T-cell (primary cell): ENCODE measurements at regions not wholly inside any gene's neighbourhood (a gene's known extent, or its start where the extent isn't known, plus 50 kb on each side); places are given as distances from the start of the nearest gene placed in this dataset.

Experiments used
- ATAC-seq, 4 experiments: fragments of 200-7000 bp in 3 of 4; fragments of 150-1000 bp in 1 of 4; cut with Tn5 transposase; replicated peaks in 1 of 4; 1 replicate in 3 of 4; 2 replicates in 1 of 4; pipeline ENCODE4 v1.10.0; 2021; ENCODE audit warnings: moderate library complexity in 3 of 4, mild to moderate bottlenecking in 2 of 4, moderate number of reproducible peaks in 1 of 4
- CTCF ChIA-PET, 2 donors: fragments of 300-600 bp; sonication (Branson Sonifier 250); formaldehyde crosslinking; loops; one replicate each; lab custom pipeline; 2022; ENCODE audit warnings: antibody characterized with exemption in 2 of 2; lab: Charles Lee
- POLR2A ChIA-PET, 2 donors: fragments of 300-600 bp; sonication (Branson Sonifier 250); formaldehyde crosslinking; loops; one replicate each; lab custom pipeline; 2022; ENCODE audit warnings: antibody characterized with exemption in 2 of 2; lab: Charles Lee
- DNase-seq, 35 experiments: peaks; one replicate each; pipeline versions ENCODE4 v3.0.0 to v3.0.0-alpha.2; 2013 to 2023
- H3K27ac ChIP-seq: one replicate; pipeline ENCODE4 v1.5.1; 2013; ENCODE audit warnings: low read length
- H3K27me3 ChIP-seq, 2 experiments: replicated peaks in 1 of 2; 1 replicate in 1 of 2; 2 replicates in 1 of 2; pipeline versions ENCODE4 v1.6.1 to v1.7.0; 2013; ENCODE audit warnings: low read length in 1 of 2, mixed read lengths in 1 of 2; ENCODE audit not compliant: control insufficient read depth in 2 of 2, insufficient read depth in 2 of 2; ENCODE audit errors: extremely low read depth in 1 of 2
- H3K36me3 ChIP-seq, 2 donors: 1 replicate in 1 of 2; 2 replicates in 1 of 2; pipeline versions ENCODE4 v1.6.1 to v1.7.0; 2013; ENCODE audit warnings: low read length in 1 of 2; ENCODE audit not compliant: control insufficient read depth in 2 of 2, insufficient read depth in 1 of 2; ENCODE audit errors: extremely low read depth in 1 of 2
- H3K4me1 ChIP-seq, 2 experiments: 1 replicate in 1 of 2; 2 replicates in 1 of 2; pipeline versions ENCODE4 v1.6.1 to v1.7.0; 2013; ENCODE audit warnings: low read length in 2 of 2, mixed read lengths in 1 of 2; ENCODE audit not compliant: insufficient read depth in 2 of 2, control insufficient read depth in 1 of 2; ENCODE audit errors: extremely low read depth in 1 of 2
- H3K4me3 ChIP-seq, 2 donors: 1 replicate in 1 of 2; 2 replicates in 1 of 2; pipeline versions ENCODE4 v1.5.1 to v1.7.0; 2013; ENCODE audit warnings: mild to moderate bottlenecking in 2 of 2, low read length in 1 of 2, moderate library complexity in 1 of 2; ENCODE audit not compliant: control insufficient read depth in 1 of 2; ENCODE audit errors: extremely low read depth in 1 of 2
- H3K9me3 ChIP-seq: 2 replicates; pipeline ENCODE4 v1.7.0; 2013
- H3K27ac Mint-ChIP-seq, 2 donors: one replicate each; pipeline ENCODE4 v1.8.0; 2020 to 2021; ENCODE audit warnings: mild to moderate bottlenecking in 2 of 2, mixed read lengths in 2 of 2
- H3K27me3 Mint-ChIP-seq, 2 donors: one replicate each; pipeline ENCODE4 v1.8.0; 2021 to 2022; ENCODE audit warnings: mixed read lengths in 2 of 2
- H3K36me3 Mint-ChIP-seq: one replicate; pipeline ENCODE4 v1.8.0; 2021; ENCODE audit warnings: mixed read lengths
- H3K4me1 Mint-ChIP-seq, 3 donors: one replicate each; pipeline ENCODE4 v1.8.0; 2020 to 2022; ENCODE audit warnings: mixed read lengths in 3 of 3, mild to moderate bottlenecking in 1 of 3
- H3K4me3 Mint-ChIP-seq, 3 donors: one replicate each; pipeline ENCODE4 v1.8.0; 2020 to 2022; ENCODE audit warnings: mild to moderate bottlenecking in 3 of 3, mixed read lengths in 3 of 3, moderate library complexity in 3 of 3
- H3K9me3 Mint-ChIP-seq, 3 donors: one replicate each; pipeline ENCODE4 v1.8.0; 2020 to 2022; ENCODE audit warnings: mixed read lengths in 3 of 3
- WGBS: methylation state at CpG from one replicate; pipeline ENCODE4 v1.1.5; 2013; ENCODE audit warnings: missing lambda C conversion rate; ENCODE audit not compliant: insufficient coverage; 5-methylcytosine and 5-hydroxymethylcytosine counted together

DNA sequence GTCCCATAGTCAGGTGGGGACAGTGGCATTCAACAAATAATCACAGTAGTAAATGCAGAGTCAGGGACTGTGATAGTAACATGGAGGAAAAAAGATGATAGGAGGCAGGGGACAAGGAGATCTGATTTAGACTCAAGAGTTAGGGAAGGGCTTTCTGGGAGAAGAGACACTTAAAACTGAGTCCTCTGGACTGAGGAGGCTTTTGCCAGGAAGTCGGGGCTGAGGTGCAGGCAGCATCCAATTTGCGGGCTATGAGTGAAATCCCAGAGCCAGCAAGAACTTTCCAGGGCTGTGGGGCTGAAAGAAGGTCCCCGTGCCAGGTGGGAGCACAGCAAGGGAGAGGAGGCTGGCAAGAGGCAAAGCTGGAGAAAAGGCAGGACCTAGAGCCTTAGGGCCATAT lies 124.1 kb downstream of the KIF4B start:
- Histone ChIP-seq H3K4me1 (peaks cover 0 to 4% of the 10 kb centered on the region in 2 experiments), H3K27me3 (peaks cover 0 to 12% of the 10 kb centered on the region in 2 experiments), H3K9me3 (no peaks in the 10 kb centered on the region), H3K27ac (no peak overlapping the region), H3K4me3 (no peak overlapping the region), H3K36me3 (no peaks in the 10 kb centered on the region)
- ChIA-PET POLR2A (no interaction called here), CTCF (no interaction called here)
- WGBS, result 45% methylated on average over 3 of the region's 3 CpGs
- H3K4me3 Mint-ChIP-seq, result no peak overlapping the region
- H3K27ac Mint-ChIP-seq, result no peak overlapping the region
- ATAC-seq (no peak), DNase-seq (no peak)
- H3K9me3 Mint-ChIP-seq, result no peaks in the 10 kb centered on the region
- H3K4me1 Mint-ChIP-seq, result no peaks in the 10 kb centered on the region
- peaks cover 18 to 37% of the 10 kb centered on the region in 2 donors for H3K27me3 Mint-ChIP-seq
- H3K36me3 Mint-ChIP-seq, result no peaks in the 10 kb centered on the region

DNA sequence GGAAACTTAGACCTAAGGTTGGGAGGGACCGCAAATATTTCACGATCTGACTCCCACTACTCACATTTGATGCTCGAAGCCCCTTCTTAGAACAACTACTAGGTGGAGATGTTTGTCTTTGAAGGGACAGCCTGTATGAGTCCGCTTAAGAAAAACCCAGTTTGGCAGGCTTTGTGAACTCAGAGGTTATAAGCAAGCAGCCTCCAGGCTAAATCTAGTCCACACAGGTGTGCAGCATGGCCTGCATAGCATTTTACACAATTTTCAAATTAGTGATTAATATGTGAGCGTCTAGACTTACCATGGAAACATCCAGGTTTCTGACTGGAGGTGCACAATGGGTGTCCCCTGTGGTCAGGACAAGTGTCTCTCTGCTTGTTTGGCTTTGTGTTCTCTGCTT lies 127.1 kb downstream of the KIF4B start:
- 86% methylated on average over 1 of the region's 5 CpGs for WGBS

DNA sequence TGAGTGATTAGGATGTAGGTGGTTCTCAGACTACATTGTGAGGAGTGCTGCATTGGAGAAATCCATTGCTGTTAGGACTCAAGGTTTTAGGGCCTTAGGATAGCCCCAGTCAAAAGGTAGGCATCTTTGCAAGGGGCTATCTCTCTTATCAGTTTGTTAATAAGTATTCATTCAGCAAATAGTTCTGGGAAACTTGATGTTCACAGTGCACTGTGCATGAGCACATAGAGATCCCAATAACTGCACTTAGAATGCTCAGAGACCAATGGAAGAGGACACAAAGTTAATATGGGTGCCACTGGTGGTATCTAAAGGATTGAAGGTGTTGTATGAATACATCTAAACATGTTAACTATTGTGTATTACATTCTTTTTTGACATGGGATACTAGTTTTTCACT lies 131.4 kb downstream of the KIF4B start:
- Histone ChIP-seq H3K4me1 (no peaks in the 10 kb centered on the region), H3K27ac (no peak overlapping the region), H3K9me3 (no peaks in the 10 kb centered on the region), H3K4me3 (no peak overlapping the region), H3K27me3 (peaks cover 0 to 4% of the 10 kb centered on the region in 2 experiments), H3K36me3 (no peaks in the 10 kb centered on the region)
- ChIA-PET POLR2A (no interaction called here), CTCF (no interaction called here)
- Mint-ChIP-seq H3K4me1 (no peaks in the 10 kb centered on the region), H3K27me3 (peaks cover 3 to 15% of the 10 kb centered on the region in 2 donors), H3K36me3 (no peaks in the 10 kb centered on the region), H3K27ac (no peak overlapping the region), H3K4me3 (no peak overlapping the region), H3K9me3 (no peaks in the 10 kb centered on the region)
- DNase-seq (no peak), ATAC-seq (no peak)

More for the DNA sequence above, 127.1 kb downstream of the KIF4B start:
- Histone ChIP-seq H3K4me1 (peaks cover 0 to 4% of the 10 kb centered on the region in 2 experiments), H3K27me3 (peaks cover 0 to 12% of the 10 kb centered on the region in 2 experiments), H3K27ac (no peak overlapping the region), H3K4me3 (no peak overlapping the region), H3K36me3 (no peaks in the 10 kb centered on the region), H3K9me3 (no peaks in the 10 kb centered on the region)
- Mint-ChIP-seq H3K4me3 (no peak overlapping the region), H3K27me3 (peaks cover 17 to 32% of the 10 kb centered on the region in 2 donors), H3K9me3 (no peaks in the 10 kb centered on the region), H3K36me3 (no peaks in the 10 kb centered on the region), H3K27ac (no peak overlapping the region), H3K4me1 (no peaks in the 10 kb centered on the region)
- ATAC-seq (no peak), DNase-seq (no peak)
- POLR2A ChIA-PET, result no interaction called here
- CTCF ChIA-PET, result no interaction called here

DNA sequence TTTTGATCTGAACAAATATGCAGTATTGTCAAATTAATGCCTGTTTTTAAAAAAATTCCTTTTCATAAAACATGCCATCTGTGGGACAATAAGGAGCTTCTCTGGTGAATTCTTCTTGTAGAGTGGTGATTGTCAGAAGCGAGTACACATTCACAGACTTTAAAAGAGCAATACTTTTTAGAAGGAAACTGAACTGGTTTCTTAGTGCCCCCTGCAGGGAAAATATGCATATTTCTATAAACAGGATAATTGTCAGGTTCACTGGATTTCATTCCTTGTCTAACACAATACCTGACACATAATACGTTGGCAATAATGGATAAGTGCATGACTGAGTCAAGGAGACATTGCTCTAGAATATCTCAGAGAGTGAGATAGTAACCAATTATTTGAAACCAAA lies 133.7 kb downstream of the KIF4B start:
- peaks cover 0 to 4% of the 10 kb centered on the region in 2 experiments for H3K27me3 ChIP-seq
- no peaks in the 10 kb centered on the region for H3K9me3 Mint-ChIP-seq
- DNase-seq (peak in 1 of 35 experiments; percentile 1), ATAC-seq (no peak)
- H3K36me3 Mint-ChIP-seq, result no peaks in the 10 kb centered on the region
- ChIA-PET CTCF (no interaction called here), POLR2A (no interaction called here)
- H3K27me3 Mint-ChIP-seq, result peaks cover 0 to 11% of the 10 kb centered on the region in 2 donors
- H3K9me3 ChIP-seq, result no peaks in the 10 kb centered on the region
- no peak overlapping the region for H3K27ac ChIP-seq
- H3K27ac Mint-ChIP-seq, result no peak overlapping the region
- no peak overlapping the region for H3K4me3 ChIP-seq
- WGBS, result no CpG with 5 or more reads among the region's 2 CpGs
- H3K4me1 ChIP-seq, result no peaks in the 10 kb centered on the region
- no peaks in the 10 kb centered on the region for H3K4me1 Mint-ChIP-seq
- H3K36me3 ChIP-seq, result no peaks in the 10 kb centered on the region
- H3K4me3 Mint-ChIP-seq, result no peak overlapping the region

DNA sequence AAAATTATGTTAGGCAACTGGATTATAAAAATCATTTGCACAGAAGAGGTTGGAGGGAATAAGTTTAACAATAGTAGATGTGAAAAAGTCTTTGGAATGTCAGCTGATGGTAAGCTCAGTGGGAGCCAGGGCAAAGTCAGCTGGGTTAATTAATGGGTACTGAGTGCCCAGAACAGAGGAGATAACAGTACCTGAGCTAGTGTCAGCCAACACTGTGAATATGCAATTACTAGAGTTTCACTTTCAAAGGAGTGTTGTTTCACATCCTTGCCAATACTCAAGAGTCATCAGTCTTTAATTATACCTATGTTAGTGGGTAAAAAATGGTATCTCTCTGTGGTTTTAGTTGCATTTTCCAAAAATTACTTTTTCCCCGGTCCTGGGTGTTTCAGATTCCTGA lies 135.1 kb downstream of the KIF4B start:
- Mint-ChIP-seq H3K27me3 (peaks cover 0 to 14% of the 10 kb centered on the region in 2 donors), H3K36me3 (no peaks in the 10 kb centered on the region), H3K4me3 (no peak overlapping the region), H3K27ac (no peak overlapping the region), H3K9me3 (no peaks in the 10 kb centered on the region), H3K4me1 (no peaks in the 10 kb centered on the region)
- ATAC-seq (no peak), DNase-seq (no peak)
- Histone ChIP-seq H3K27ac (no peak overlapping the region), H3K4me3 (no peak overlapping the region), H3K27me3 (peaks cover 0 to 4% of the 10 kb centered on the region in 2 experiments), H3K9me3 (no peaks in the 10 kb centered on the region), H3K36me3 (no peaks in the 10 kb centered on the region), H3K4me1 (no peaks in the 10 kb centered on the region)
- no CpG with 5 or more reads among the region's 1 CpG for WGBS
- ChIA-PET POLR2A (no interaction called here), CTCF (interaction anchor here in 1 of 2 donors (0.6 kb wide), 1 partner anchor 1526 kb away, joined by 3 read pairs; no protein-coding TSS in a partner anchor)

DNA sequence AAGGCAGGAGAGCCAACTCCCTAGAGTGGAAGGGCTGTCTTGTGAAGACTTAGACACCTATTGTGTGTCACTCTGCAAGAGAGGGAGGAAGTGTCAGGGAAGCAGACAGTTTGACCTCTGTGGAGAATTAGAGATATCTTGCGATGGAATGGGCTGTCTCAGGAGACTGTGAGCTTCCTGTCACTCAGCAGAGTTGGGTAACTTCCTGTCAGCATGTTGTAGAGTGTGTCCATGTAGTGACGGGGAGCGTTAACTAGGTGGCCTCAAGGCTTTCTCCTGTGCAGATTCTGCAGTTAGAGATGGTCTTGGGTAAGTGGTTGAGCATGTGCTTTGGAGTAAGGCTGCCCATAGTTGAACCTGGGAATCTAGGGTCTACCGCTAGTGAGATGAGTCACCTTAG lies 136.5 kb downstream of the KIF4B start:
- WGBS, result 32% methylated on average over 4 of the region's 4 CpGs
- Mint-ChIP-seq H3K36me3 (no peaks in the 10 kb centered on the region), H3K4me1 (no peaks in the 10 kb centered on the region), H3K27me3 (peaks cover 0 to 13% of the 10 kb centered on the region in 2 donors), H3K27ac (no peak overlapping the region), H3K4me3 (no peak overlapping the region), H3K9me3 (no peaks in the 10 kb centered on the region)
- Histone ChIP-seq H3K4me1 (no peaks in the 10 kb centered on the region), H3K27ac (no peak overlapping the region), H3K4me3 (no peak overlapping the region), H3K27me3 (peaks cover 0 to 4% of the 10 kb centered on the region in 2 experiments), H3K9me3 (no peaks in the 10 kb centered on the region), H3K36me3 (no peaks in the 10 kb centered on the region)
- CTCF ChIA-PET, result no interaction called here
- ATAC-seq, result peak in 1 of 4 experiments; percentile 49
- DNase-seq, result peak in 1 of 35 experiments; percentile 1
- POLR2A ChIA-PET, result no interaction called here

DNA sequence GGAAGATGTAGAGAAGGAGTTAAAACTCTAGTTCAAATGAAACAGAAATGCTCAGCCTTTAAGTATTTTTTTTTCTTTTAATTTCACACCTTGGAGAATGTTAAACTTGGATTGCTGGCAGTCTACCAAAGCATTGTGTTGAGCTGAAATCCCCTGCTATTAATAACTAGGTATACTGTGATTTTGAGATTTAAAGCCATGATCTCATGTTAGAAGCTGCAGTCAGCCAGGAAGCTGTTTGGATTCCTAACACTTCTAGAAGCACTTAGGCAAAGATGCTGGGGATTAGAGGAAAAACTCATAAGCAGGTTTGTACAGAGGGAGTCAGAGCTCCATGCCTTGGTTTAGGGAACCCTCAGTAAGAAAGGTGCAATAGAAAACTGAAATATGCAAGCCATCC lies 141.4 kb downstream of the KIF4B start:
- H3K36me3 Mint-ChIP-seq, result no peaks in the 10 kb centered on the region
- ATAC-seq (no peak), DNase-seq (no peak)
- Histone ChIP-seq H3K4me1 (no peaks in the 10 kb centered on the region), H3K27me3 (no peaks in the 10 kb centered on the region), H3K4me3 (no peak overlapping the region), H3K36me3 (no peaks in the 10 kb centered on the region), H3K27ac (no peak overlapping the region), H3K9me3 (no peaks in the 10 kb centered on the region)
- POLR2A ChIA-PET, result no interaction called here
- H3K27me3 Mint-ChIP-seq, result peaks cover 0 to 12% of the 10 kb centered on the region in 2 donors
- no peaks in the 10 kb centered on the region for H3K9me3 Mint-ChIP-seq
- H3K27ac Mint-ChIP-seq, result no peak overlapping the region
- H3K4me3 Mint-ChIP-seq, result no peak overlapping the region
- CTCF ChIA-PET, result no interaction called here
- H3K4me1 Mint-ChIP-seq, result no peaks in the 10 kb centered on the region
